ENCODE measurements at regions not wholly inside any gene's neighbourhood (a gene's known extent, or its start where the extent isn't known, plus 50 kb on each side); places are given as distances from the start of the nearest gene placed in this dataset.

DNA sequence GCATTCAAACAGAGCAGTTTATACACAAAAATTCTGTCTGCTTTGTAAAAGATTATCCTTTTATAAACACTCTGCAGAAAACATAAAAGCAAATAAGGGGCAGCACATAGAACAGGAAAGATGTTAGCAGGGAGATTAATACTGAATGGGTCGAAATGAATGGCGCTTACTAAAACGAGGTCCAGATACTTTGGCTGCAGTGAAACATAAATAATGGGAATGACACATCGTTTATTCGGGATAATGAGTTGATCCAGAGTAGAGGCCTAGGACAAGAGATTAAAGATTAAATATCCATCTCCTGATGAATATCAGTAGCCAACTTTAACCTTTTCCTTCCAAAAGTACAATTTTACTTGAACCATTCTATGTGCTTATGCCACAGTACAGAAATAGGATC is 54.4 kb upstream of the PROX1 start:
- TF ChIP-seq, protein P1, sequence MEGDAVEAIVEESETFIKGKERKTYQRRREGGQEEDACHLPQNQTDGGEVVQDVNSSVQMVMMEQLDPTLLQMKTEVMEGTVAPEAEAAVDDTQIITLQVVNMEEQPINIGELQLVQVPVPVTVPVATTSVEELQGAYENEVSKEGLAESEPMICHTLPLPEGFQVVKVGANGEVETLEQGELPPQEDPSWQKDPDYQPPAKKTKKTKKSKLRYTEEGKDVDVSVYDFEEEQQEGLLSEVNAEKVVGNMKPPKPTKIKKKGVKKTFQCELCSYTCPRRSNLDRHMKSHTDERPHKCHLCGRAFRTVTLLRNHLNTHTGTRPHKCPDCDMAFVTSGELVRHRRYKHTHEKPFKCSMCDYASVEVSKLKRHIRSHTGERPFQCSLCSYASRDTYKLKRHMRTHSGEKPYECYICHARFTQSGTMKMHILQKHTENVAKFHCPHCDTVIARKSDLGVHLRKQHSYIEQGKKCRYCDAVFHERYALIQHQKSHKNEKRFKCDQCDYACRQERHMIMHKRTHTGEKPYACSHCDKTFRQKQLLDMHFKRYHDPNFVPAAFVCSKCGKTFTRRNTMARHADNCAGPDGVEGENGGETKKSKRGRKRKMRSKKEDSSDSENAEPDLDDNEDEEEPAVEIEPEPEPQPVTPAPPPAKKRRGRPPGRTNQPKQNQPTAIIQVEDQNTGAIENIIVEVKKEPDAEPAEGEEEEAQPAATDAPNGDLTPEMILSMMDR (conservative IDR thresholded peaks at IDR 0.05; ENCODE audit: low read depth, low read length), result no peak
- TF ChIP-seq RCOR1 (IDR thresholded peaks at IDR 0.05; ENCODE audit: insufficient replicate concordance, low read length), result no peak
- no peak for TF ChIP-seq CEBPB (IDR thresholded peaks at IDR 0.05; ENCODE audit: low read depth, low read length)
- no peak for TF ChIP-seq POLR2A (IDR thresholded peaks at IDR 0.05; ENCODE audit: low read depth, low read length)
- no peak for TF ChIP-seq CHD1 (IDR thresholded peaks at IDR 0.05; ENCODE audit: low read depth, low read length)
- no peak for TF ChIP-seq MAFK (IDR thresholded peaks at IDR 0.05; ENCODE audit: low read depth, low read length)
- TF ChIP-seq RFX5 (IDR thresholded peaks at IDR 0.05; ENCODE audit: low read depth, low read length), result no peak
- TF ChIP-seq BHLHE40 (IDR thresholded peaks at IDR 0.05; ENCODE audit: low read depth, low read length), result no peak
- TF ChIP-seq, protein P2, sequence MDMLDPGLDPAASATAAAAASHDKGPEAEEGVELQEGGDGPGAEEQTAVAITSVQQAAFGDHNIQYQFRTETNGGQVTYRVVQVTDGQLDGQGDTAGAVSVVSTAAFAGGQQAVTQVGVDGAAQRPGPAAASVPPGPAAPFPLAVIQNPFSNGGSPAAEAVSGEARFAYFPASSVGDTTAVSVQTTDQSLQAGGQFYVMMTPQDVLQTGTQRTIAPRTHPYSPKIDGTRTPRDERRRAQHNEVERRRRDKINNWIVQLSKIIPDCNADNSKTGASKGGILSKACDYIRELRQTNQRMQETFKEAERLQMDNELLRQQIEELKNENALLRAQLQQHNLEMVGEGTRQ (IDR thresholded peaks at IDR 0.05; ENCODE audit: low read depth, low read length), result no peak
- TF ChIP-seq RAD21 (IDR thresholded peaks at IDR 0.05; ENCODE audit: low read length), result no peak
- TF ChIP-seq MAZ (IDR thresholded peaks at IDR 0.05; ENCODE audit: borderline replicate concordance, low read depth, low read length), result no peak

Measured in IMR-90 (cell line).